Activated CD4-positive, alpha-beta memory T cell treated with anti-CD3 and anti-CD28 coated beads for 36 hours (primary cell): ENCODE measurements at regions not wholly inside any gene's neighbourhood (a gene's known extent, or its start where the extent isn't known, plus 50 kb on each side); places are given as distances from the start of the nearest gene placed in this dataset.
"Not testable (repeated sequence)": the region's sequence is repeated elsewhere in the genome, so short reads cannot be mapped to it uniquely, and the experiment has no call there.

Experiments used
- CTCF ChIA-PET: fragments of 350-600 bp; sonication (Branson Sonifier 250); formaldehyde crosslinking; loops from one replicate; lab custom pipeline; 2021; ENCODE audit warnings: antibody characterized with exemption, inconsistent platforms; lab: Charles Lee
- POLR2A ChIA-PET: fragments of 350-600 bp; sonication (Branson Sonifier 250); formaldehyde crosslinking; loops from one replicate; lab custom pipeline; 2021; ENCODE audit warnings: antibody characterized with exemption; lab: Charles Lee
- DNase-seq: peaks from one replicate; pipeline ENCODE4 v3.0.0-alpha.2; 2020
- H3K27ac Mint-ChIP-seq: one replicate; pipeline ENCODE4 v1.8.0; 2021; ENCODE audit warnings: mixed read lengths
- H3K27me3 Mint-ChIP-seq: one replicate; pipeline ENCODE4 v1.8.0; 2021; ENCODE audit warnings: mixed read lengths
- H3K36me3 Mint-ChIP-seq: one replicate; pipeline ENCODE4 v1.8.0; 2021; ENCODE audit warnings: mixed read lengths
- H3K4me1 Mint-ChIP-seq: one replicate; pipeline ENCODE4 v1.8.0; 2021; ENCODE audit warnings: low read depth, mixed read lengths
- H3K4me3 Mint-ChIP-seq: one replicate; pipeline ENCODE4 v1.8.0; 2021; ENCODE audit warnings: mild to moderate bottlenecking, mixed read lengths
- H3K9me3 Mint-ChIP-seq: one replicate; pipeline ENCODE4 v1.8.0; 2021; ENCODE audit warnings: mixed read lengths
- intact Hi-C: fragments of 100-400 bp; cut with micrococcal nuclease; formaldehyde crosslinking; loops from one replicate; pipeline ENCODE4 v1.15.1; 2023

DNA sequence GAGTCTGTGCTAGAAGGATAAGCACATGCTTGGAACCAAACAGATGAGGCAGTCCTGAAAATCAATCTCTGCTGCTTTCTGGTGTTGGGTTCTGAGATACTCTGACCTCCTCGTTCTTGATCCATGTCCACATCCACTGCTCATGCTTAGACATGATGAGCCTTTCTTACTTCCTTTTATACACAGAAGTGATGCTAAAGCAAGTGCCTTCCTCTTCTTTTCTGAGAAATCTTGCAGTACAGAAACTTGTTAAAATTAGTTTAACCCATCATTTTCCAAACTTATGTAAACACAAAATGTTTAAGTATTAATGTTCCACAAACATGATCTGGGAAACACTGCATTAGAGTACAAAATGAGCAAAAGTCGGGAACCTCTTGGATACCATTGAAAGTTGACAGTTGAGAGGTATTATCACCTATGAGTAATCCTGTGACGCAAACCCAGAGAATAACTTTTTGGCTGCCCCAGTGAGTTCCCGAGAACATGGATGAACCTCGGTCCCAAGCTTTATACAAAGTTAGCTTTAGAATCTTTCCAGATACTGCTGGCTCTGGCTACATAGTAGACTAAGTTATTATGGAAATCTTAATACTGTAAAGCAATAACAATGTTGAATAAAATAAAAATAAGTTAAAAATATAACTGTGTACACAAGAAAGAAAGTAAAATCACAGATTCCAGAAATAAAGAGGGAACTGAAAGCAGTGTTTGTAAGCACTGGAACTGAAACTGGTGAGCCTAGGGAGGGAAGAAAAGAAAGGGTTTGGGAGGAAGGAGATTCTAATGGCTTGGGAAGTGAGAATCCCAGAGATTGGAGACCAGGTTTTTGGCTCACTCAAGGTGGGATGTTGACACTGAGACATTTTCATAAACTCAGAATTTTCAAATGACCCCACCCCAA is 429.3 kb upstream of the RUNX1 start:
- Mint-ChIP-seq H3K27ac (no peak overlapping the region), H3K4me1 (peaks cover 11% of the 10 kb centered on the region), H3K36me3 (no peaks in the 10 kb centered on the region), H3K27me3 (peaks cover 9% of the 10 kb centered on the region), H3K9me3 (no peaks in the 10 kb centered on the region), H3K4me3 (no peak overlapping the region)
- ChIA-PET CTCF (no interaction called here), POLR2A (no interaction called here)
- no peak for DNase-seq
- intact Hi-C loops, result no loop called here

- H3K36me3 Mint-ChIP-seq, result no peaks in the 10 kb centered on the region
These were observed 428.5 kb upstream of the RUNX1 start for GRCh38 chr21:35477622-35478021.

GRCh38 chr21:35476621-35477395 is 427.7 kb upstream of the RUNX1 start:
- intact Hi-C loops, result no loop called here
- no peaks in the 10 kb centered on the region for H3K36me3 Mint-ChIP-seq
- ChIA-PET CTCF (no interaction called here), POLR2A (interaction anchor here (0.5 kb wide), 1 partner anchor 43 kb away, joined by 3 read pairs; no protein-coding TSS in a partner anchor)
- no peak overlapping the region for H3K27ac Mint-ChIP-seq
- H3K9me3 Mint-ChIP-seq, result no peaks in the 10 kb centered on the region
- H3K27me3 Mint-ChIP-seq, result peaks cover 13% of the 10 kb centered on the region
- DNase-seq, result no peak
- peaks cover 11% of the 10 kb centered on the region for H3K4me1 Mint-ChIP-seq
- no peak overlapping the region for H3K4me3 Mint-ChIP-seq

More at GRCh38 chr21:35477622-35478021, 428.5 kb upstream of the RUNX1 start:
- Mint-ChIP-seq H3K9me3 (no peaks in the 10 kb centered on the region), H3K4me1 (peaks cover 11% of the 10 kb centered on the region), H3K27ac (no peak overlapping the region), H3K4me3 (no peak overlapping the region), H3K27me3 (peaks cover 10% of the 10 kb centered on the region)
- no peak for DNase-seq
- intact Hi-C loops, result no loop called here
- ChIA-PET POLR2A (no interaction called here), CTCF (no interaction called here)

DNA sequence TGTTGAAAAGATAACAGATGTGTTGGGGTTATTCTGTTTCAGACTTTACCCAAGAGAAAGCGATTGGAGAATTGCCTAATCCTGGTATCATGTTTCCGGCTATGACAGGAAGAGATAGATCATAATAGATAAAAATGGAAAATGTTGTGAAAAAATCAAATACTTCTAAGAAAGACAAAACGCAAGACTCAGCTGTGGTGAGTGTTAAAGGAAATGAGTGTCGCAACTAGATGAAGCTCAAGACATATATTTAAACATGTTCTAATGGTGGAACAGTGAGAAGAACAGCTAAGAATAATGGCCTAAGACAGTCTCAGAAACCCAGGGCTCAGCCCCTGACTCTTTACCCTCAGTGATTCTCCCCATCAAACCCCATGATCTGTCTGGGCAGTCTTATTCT is 426.7 kb upstream of the RUNX1 start:
- ChIA-PET POLR2A (no interaction called here), CTCF (no interaction called here)
- Mint-ChIP-seq H3K9me3 (no peaks in the 10 kb centered on the region), H3K4me3 (no peak overlapping the region), H3K4me1 (peaks cover 11% of the 10 kb centered on the region), H3K27ac (no peak overlapping the region), H3K36me3 (no peaks in the 10 kb centered on the region), H3K27me3 (peaks cover 13% of the 10 kb centered on the region)
- DNase-seq, result no peak
- intact Hi-C loops, result no loop called here

DNA sequence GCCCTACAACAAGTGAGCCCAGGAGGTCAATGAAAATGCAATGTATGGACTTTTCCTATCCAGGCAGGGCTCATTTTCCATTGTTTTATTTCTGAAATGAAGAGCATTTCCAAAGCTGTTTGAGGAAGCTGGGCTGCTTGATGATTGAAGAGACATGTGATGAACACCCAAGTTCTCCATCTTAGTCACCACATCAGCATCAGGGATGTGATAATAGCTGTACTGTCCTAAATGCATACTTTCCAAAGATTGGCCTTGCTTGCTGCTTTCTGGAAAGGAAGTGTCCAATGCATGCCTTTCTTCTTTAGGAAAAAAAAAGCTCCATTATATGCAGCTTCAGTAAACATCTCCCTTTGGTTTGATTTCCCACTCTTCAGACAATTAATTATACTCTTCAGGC is 425.9 kb upstream of the RUNX1 start:
- POLR2A ChIA-PET, result no interaction called here
- Mint-ChIP-seq H3K36me3 (no peaks in the 10 kb centered on the region), H3K4me3 (no peak overlapping the region), H3K9me3 (no peaks in the 10 kb centered on the region), H3K27me3 (peaks cover 13% of the 10 kb centered on the region), H3K4me1 (peaks cover 11% of the 10 kb centered on the region), H3K27ac (no peak overlapping the region)
- CTCF ChIA-PET, result no interaction called here
- DNase-seq, result no peak
- intact Hi-C loops, result no loop called here

DNA sequence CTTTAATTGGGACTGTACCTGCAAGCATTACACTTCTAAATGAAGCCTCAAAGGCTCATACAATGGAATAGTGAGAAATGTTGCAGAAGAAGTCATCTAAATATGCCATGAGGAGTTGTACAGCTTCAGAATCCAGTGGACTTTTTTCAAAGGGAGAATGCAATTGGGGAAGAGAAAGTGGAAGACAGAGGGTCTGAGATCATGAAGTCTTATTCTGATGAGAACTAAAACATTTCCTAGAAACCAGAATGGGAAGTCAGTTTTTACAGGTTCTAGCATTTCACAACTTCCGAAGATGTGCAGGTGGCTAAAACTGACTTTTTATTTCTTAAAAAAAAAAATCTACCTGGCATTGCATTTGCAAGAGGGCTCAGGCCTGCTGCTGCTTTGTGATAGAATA is 424.4 kb upstream of the RUNX1 start:
- no peak for DNase-seq
- Mint-ChIP-seq H3K27ac (no peak overlapping the region), H3K36me3 (no peaks in the 10 kb centered on the region), H3K9me3 (no peaks in the 10 kb centered on the region), H3K27me3 (peaks cover 8% of the 10 kb centered on the region), H3K4me3 (no peak overlapping the region), H3K4me1 (peaks cover 11% of the 10 kb centered on the region)
- intact Hi-C loops, result no loop called here
- ChIA-PET CTCF (no interaction called here), POLR2A (no interaction called here)

DNA sequence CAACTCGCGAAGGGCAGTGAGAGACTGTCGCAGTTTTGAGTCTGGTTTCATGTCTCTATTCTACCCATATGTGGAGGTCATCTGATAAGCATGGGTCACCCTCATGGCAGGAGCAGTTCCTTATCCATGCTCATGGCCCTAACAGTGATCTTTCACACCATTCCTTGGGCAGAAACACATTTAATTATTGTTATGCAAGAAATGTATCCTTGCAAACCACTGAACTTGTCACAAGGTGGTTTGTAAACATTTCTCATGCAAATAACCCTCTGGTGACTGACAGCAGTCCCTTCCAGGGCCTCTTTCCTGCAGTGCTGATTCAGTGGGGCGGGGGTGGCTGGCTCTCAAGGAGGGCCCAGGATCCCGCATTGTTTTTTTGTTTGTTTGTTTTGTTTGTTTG is 421.4 kb upstream of the RUNX1 start:
- ChIA-PET CTCF (no interaction called here), POLR2A (no interaction called here)
- intact Hi-C loops, result no loop called here
- peaks cover 6% of the 10 kb centered on the region for H3K27me3 Mint-ChIP-seq
- H3K4me1 Mint-ChIP-seq, result peaks cover 2% of the 10 kb centered on the region
- DNase-seq, result no peak
- no peak overlapping the region for H3K4me3 Mint-ChIP-seq
- H3K27ac Mint-ChIP-seq, result no peak overlapping the region
- H3K36me3 Mint-ChIP-seq, result no peaks in the 10 kb centered on the region
- H3K9me3 Mint-ChIP-seq, result peaks cover 6% of the 10 kb centered on the region

DNA sequence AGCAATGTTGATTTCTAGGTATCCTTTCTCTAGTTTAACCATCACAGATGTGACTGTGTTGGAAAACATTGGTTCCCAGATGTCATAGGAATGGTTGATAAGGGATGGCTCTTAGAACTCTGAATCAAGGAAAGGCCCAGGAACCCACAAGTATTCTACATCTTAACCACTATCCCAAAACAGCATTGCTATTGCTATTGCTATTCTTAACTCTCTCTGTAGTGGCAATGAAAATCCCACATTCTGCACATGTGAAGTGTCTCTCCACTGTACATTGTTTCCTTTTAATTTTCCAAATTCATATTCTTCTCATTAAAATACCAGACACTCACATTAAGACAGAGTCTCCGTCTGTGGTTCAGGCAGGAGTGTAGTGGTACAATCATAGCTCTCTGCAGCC is 420.4 kb upstream of the RUNX1 start:
- H3K4me3 Mint-ChIP-seq, result no peak overlapping the region
- no peak for DNase-seq
- POLR2A ChIA-PET, result no interaction called here
- no peaks in the 10 kb centered on the region for H3K36me3 Mint-ChIP-seq
- peaks cover 6% of the 10 kb centered on the region for H3K9me3 Mint-ChIP-seq
- no peaks in the 10 kb centered on the region for H3K4me1 Mint-ChIP-seq
- H3K27me3 Mint-ChIP-seq, result peaks cover 5% of the 10 kb centered on the region
- H3K27ac Mint-ChIP-seq, result no peak overlapping the region
- CTCF ChIA-PET, result interaction anchor here (0.7 kb wide), 1 partner anchor 179 kb away, joined by 3 read pairs; no protein-coding TSS in a partner anchor
- intact Hi-C loops, result no loop called here

DNA sequence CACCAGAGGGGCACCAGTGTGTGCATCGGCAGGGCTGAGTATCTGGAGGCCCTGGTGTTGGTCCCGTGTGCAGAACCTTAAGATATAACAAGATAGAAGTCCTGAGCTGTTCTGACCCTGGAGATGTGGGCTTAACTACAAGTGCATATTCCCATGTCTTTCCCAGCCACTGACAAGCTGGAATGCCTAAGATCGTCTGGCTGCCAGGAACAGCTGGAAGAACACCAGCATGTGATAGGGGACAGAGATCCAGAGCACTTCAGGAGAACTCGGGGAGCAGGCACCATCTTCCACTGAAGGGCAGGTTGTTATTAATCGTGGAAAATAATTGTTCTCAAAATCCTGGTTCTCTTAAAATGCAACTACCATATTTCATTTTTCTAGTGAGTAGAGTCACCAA is 419.9 kb upstream of the RUNX1 start:
- ChIA-PET POLR2A (no interaction called here), CTCF (interaction anchor here (0.7 kb wide), 1 partner anchor 180 kb away, joined by 3 read pairs; no protein-coding TSS in a partner anchor)
- H3K36me3 Mint-ChIP-seq, result no peaks in the 10 kb centered on the region
- no peak for DNase-seq
- peaks cover 5% of the 10 kb centered on the region for H3K27me3 Mint-ChIP-seq
- H3K4me3 Mint-ChIP-seq, result no peak overlapping the region
- no peaks in the 10 kb centered on the region for H3K4me1 Mint-ChIP-seq
- intact Hi-C loops, result no loop called here
- peaks cover 6% of the 10 kb centered on the region for H3K9me3 Mint-ChIP-seq
- no peak overlapping the region for H3K27ac Mint-ChIP-seq

GRCh38 chr21:35467566-35467965 is 418.5 kb upstream of the RUNX1 start:
- Mint-ChIP-seq H3K27me3 (peaks cover 3% of the 10 kb centered on the region), H3K9me3 (peaks cover 6% of the 10 kb centered on the region), H3K4me3 (no peak overlapping the region), H3K36me3 (no peaks in the 10 kb centered on the region), H3K27ac (no peak overlapping the region), H3K4me1 (no peaks in the 10 kb centered on the region)
- POLR2A ChIA-PET, result no interaction called here
- DNase-seq, result no peak
- CTCF ChIA-PET, result no interaction called here
- intact Hi-C loops, result no loop called here

- H3K9me3 Mint-ChIP-seq, intact Hi-C loops, CTCF ChIA-PET, H3K27ac Mint-ChIP-seq, H3K4me1 Mint-ChIP-seq, DNase-seq, POLR2A ChIA-PET, H3K4me3 Mint-ChIP-seq, H3K36me3 Mint-ChIP-seq, H3K27me3 Mint-ChIP-seq: not testable (repeated sequence)
These were observed 417.6 kb upstream of the RUNX1 start for GRCh38 chr21:35466681-35467080.

DNA sequence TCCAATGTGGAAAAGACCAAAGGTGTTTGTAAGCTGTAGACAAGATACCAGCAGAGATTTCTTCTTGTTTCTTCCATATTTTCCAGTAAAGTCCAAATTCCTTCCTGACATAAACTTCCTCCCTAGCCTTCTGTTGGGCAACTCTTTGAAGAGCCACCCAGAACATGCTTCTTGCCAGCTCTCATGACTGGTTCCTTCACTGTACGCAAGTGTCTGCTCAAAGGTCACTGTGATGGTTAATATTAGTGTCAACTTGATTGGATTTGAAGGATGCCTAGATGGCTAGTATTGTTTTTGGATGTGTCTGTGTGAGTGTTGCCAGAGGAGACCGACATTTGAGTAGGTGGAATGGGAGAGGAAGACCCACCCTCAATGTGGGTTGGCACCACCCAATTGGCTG is 416.6 kb upstream of the RUNX1 start:
- POLR2A ChIA-PET, result no interaction called here
- no peaks in the 10 kb centered on the region for H3K36me3 Mint-ChIP-seq
- H3K27me3 Mint-ChIP-seq, result no peaks in the 10 kb centered on the region
- CTCF ChIA-PET, result no interaction called here
- H3K4me1 Mint-ChIP-seq, result no peaks in the 10 kb centered on the region
- peaks cover 6% of the 10 kb centered on the region for H3K9me3 Mint-ChIP-seq
- no peak for DNase-seq
- H3K27ac Mint-ChIP-seq, result no peak overlapping the region
- intact Hi-C loops, result no loop called here
- H3K4me3 Mint-ChIP-seq, result no peak overlapping the region
